ENCODE measurements at regions not wholly inside any gene's neighbourhood (a gene's known extent, or its start where the extent isn't known, plus 50 kb on each side); places are given as distances from the start of the nearest gene placed in this dataset.

- no peak for DNase-seq
Observed at GRCh38 chr13:30359991-30360390, 52.6 kb upstream of the KATNAL1 start.

- no peak for DNase-seq
Observed at GRCh38 chr13:30360586-30360985, 53.2 kb upstream of the KATNAL1 start.

GRCh38 chr13:30362005-30362788, 54.8 kb upstream of the KATNAL1 start:
- no peak for DNase-seq

GRCh38 chr13:30362869-30363268, 55.5 kb upstream of the KATNAL1 start:
- DNase-seq: no peak

- no peak for DNase-seq
Observed at GRCh38 chr13:30363725-30364124, 56.4 kb upstream of the KATNAL1 start.

- DNase-seq: no peak
Observed at GRCh38 chr13:30364133-30364532, 56.8 kb upstream of the KATNAL1 start.

- no peak for DNase-seq
Observed at GRCh38 chr13:30364876-30365275, 57.4 kb upstream of the UBE2L5 start.

- no peak for DNase-seq
Observed at GRCh38 chr13:30366088-30366487, 56.2 kb upstream of the UBE2L5 start.

- DNase-seq: no peak
Observed at GRCh38 chr13:30367296-30367695, 55.0 kb upstream of the UBE2L5 start.

GRCh38 chr13:30370146-30370545, 52.1 kb upstream of the UBE2L5 start:
- no peak for DNase-seq

- DNase-seq: no peak
Observed at GRCh38 chr13:30370916-30371521, 51.3 kb upstream of the UBE2L5 start.

GRCh38 chr13:30371649-30372265, 50.5 kb upstream of the UBE2L5 start:
- peak; percentile 53 for DNase-seq

Data from activated naive CD4-positive, alpha-beta T cell treated with Interleukin-2 at 50 U/mL for 16 hours (primary cell).